ENCODE measurements at regions not wholly inside any gene's neighbourhood (a gene's known extent, or its start where the extent isn't known, plus 50 kb on each side); places are given as distances from the start of the nearest gene placed in this dataset.
"Not testable (repeated sequence)": the region's sequence is repeated elsewhere in the genome, so short reads cannot be mapped to it uniquely, and the experiment has no call there.

DNA sequence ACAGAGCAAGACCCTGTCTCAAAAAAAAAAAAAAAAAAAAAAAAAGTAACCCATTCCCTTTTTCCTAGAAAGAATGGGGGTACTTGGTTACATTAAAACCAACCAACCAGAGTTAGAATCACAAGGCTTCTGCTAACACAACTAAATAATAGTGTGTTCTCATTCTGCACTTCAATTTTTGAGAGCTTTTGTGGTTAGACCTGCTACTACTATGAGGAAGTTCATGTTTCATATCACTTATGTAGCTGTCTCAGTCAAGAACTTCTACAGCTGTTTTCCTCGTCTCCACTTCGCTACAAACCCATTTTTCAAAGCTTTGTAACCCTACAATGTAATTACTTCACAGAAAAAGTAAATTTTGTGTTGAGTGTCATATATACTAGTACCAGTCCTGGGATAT lies 58.3 kb downstream of the PDHA2 start:
- no peak for DNase-seq

GRCh38 chr4:95909211-95909610 lies 69.3 kb downstream of the PDHA2 start:
- DNase-seq = no peak

- DNase-seq = no peak
Measured at GRCh38 chr4:95910749-95911148, 70.9 kb downstream of the PDHA2 start.

- DNase-seq = no peak
Measured at GRCh38 chr4:95921470-95921869, 81.6 kb downstream of the PDHA2 start.

GRCh38 chr4:95929448-95930064 lies 89.7 kb downstream of the PDHA2 start:
- no peak for DNase-seq

DNA sequence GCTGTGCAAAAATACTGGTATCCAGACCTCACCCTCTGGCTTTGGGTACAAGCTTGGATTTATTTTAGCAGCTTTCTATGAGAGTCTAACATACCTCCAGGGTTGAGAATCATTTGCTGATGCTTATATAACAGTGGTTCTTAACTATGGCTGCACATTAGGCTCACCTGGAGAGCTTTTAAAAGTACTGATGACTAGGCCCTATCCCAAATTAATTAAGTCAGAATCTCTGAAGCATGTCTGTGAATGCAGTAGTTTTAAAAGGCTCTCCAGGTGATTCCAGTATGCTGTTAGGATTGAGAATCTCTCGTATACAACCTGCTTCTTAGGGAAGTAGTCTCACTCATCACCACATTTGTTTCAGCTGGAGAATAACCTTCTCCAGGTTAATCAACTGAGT lies 99.2 kb downstream of the PDHA2 start:
- DNase-seq = no peak

GRCh38 chr4:95949136-95949765 lies 109.4 kb downstream of the PDHA2 start:
- DNase-seq = no peak

GRCh38 chr4:95949808-95950207 lies 109.9 kb downstream of the PDHA2 start:
- no peak for DNase-seq

GRCh38 chr4:95952538-95952937 lies 112.6 kb downstream of the PDHA2 start:
- DNase-seq = not testable (repeated sequence)

DNA sequence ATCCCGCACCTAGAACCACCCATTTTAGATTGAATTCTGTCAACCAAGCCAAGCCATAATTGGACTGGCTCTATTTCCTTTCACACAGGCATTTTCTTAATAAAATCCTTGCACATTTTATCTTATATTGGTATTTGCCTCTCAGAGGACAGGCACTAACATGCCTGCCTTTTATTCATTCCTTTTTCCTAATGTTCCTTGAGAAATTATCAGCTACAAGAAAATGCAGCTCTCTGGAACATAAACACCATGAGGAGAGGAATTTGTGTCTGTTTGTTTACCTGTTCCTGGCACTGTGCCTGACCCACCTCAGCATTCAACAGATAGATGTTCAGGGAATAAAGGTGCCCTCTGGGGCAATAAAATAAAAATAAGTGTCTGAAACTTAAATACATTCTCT lies 116.2 kb downstream of the PDHA2 start:
- DNase-seq = no peak

GRCh38 chr4:95957054-95957453 lies 117.2 kb downstream of the PDHA2 start:
- no peak for DNase-seq

GRCh38 chr4:95957759-95958158 lies 117.9 kb downstream of the PDHA2 start:
- no peak for DNase-seq

- no peak for DNase-seq
Measured at GRCh38 chr4:95959182-95959581, 119.3 kb downstream of the PDHA2 start.

DNA sequence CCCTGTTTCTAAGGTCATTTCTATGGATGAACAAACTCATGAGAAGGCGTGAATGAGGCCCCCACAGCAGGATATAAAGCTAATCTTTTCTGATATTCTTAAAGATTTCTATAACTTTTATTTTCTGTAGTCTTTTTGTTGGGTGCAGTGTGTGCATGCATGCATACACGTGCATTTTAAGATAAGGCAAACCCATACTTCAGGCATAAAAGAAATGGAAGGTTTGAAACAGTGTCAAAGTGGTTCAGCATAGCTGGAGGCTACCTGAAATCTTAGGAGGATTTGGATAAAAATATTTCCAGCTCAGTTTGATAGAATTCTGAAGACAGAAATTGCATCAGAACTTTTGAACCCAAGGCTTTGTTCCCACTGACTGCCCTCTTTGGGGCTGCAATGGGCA lies 119.7 kb downstream of the PDHA2 start:
- no peak for DNase-seq

GRCh38 chr4:95963456-95963855 lies 123.6 kb downstream of the PDHA2 start:
- no peak for DNase-seq

GRCh38 chr4:95979961-95980876 lies 140.3 kb downstream of the PDHA2 start:
- no peak for DNase-seq

DNA sequence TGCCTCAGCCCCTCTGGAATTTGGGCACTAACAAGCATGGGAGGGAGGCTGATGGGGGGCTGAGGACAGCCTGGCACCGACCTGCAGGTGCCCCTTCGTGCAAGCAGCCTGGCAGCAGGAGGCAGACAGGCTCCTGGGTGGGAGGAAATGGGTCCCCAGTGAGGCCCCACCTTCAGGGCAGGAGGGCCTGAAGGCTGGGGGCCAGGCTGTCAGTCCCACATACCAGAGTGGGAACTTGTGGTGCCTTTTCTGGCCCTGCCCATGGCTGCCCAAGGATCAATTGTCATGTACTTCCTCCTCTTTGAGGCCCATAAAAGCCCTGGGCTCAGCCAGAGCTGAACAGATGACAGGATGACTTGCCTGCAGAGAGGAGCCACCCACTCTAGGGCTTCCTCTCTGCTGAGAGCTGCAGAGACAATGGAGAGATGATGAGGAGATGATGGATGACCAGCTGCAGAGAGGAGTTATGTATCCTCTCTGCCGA lies 141.0 kb downstream of the PDHA2 start:
- no peak for DNase-seq

GRCh38 chr4:95981591-95981990 lies 141.7 kb downstream of the PDHA2 start:
- no peak for DNase-seq

DNA sequence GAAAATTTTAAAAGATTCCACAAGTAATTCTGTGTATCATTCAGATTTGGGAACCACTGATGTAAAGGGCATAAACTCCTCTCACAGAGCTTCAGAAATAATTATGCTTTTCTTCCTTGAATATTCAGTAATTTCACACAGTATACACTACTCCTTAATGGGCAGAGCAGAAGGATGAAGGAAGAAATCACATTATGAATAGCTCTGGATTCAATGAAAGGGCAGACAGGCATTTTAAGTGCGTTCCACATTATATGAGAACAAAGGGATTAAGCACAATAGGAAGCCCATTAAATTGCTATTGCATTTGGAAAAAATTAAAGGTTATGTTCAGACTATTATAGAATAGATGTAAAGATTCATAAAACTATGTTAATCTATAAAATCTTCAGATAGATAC lies 142.6 kb downstream of the PDHA2 start:
- no peak for DNase-seq

- no peak for DNase-seq
Measured at GRCh38 chr4:95984081-95984480, 144.2 kb downstream of the PDHA2 start.

DNA sequence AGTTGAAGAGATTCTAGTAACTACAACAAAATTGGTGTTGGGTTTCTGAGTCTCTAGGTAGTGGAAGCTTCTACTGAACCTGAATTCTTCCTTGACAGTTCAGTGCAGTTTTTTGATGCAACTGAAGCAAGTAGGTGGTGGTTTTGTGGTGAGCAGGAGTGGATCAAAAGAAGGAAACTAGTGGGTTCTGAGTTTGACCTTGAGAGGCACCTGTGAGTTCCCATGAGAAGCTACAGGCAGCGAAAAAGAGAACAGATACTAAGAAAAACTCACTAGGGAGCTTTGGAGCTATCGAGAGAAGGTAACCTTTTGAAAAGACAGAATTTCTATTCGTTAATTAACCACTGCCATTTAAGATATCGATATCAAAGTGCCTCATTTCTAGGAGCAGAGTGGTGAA lies 145.2 kb downstream of the PDHA2 start:
- DNase-seq = no peak

DNA sequence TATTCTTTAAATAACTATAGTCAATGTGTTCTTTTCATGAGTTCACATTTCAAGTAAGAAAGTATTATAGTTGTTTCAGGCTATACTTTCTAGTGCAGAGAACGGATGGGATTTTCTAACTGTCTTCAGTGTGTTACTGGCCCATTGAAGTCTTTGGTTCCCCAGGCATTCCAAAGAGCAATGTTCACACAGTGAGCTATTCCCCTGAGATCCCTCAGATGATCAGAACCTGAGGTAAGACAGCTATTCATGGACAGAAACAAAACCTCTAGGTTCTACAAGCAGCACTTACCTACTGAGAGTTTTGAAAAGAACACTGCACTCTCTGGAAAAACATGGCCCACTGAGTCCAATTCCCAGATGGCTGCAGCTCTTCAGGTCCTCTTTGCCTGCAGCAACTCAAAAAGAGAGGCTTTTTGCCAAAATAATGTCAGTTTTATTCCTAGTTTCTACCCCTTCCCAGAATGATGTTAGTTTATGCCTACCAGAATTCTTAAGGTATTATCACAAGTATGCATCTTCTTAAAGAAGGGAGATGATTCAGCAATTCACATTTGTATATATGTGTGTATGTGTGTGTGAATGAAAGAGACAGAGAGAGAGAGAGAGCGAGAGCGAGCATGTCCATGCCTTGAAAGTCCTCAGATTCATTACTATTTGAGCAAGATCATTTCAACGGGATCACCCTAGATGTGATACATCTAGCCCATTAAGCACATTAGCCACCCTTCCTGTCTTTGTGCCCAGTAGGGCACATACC lies 146.1 kb downstream of the PDHA2 start:
- DNase-seq = no peak

- no peak for DNase-seq
Measured at GRCh38 chr4:95987851-95988250, 148.0 kb downstream of the PDHA2 start.

Measured in midbrain (tissue), 1 donor.